Smooth muscle cell of the brain vasculature (primary cell): ENCODE measurements at regions not wholly inside any gene's neighbourhood (a gene's known extent, or its start where the extent isn't known, plus 50 kb on each side); places are given as distances from the start of the nearest gene placed in this dataset.
"Not testable (repeated sequence)": the region's sequence is repeated elsewhere in the genome, so short reads cannot be mapped to it uniquely, and the experiment has no call there.

Experiments used
- DNase-seq: peaks from one replicate; pipeline ENCODE4 v3.0.0-alpha.2; 2012; ENCODE audit warnings: low read depth, low spot score

DNA sequence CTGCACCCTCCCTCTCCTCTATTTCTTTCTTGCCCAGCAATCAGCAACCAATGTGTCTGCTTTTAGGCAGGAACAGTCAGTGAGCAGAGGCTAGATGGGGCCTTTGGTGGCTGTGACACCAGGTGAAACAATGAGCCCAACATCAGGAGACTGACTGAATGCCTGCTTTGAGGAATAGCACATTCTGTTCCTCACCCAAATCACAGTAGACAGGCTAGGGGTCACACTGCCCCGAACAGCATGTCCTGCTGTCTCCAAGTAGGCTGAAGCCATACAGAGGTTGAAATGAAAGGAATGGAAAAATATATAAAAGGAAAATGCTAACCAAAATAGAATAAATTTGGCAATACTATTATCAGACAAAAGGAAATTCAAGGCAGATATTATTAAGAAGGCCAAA lies 122.5 kb upstream of the GDNF start:
- no peak for DNase-seq

GRCh38 chr5:37957218-37957617 lies 117.4 kb upstream of the GDNF start:
- DNase-seq: no peak

DNA sequence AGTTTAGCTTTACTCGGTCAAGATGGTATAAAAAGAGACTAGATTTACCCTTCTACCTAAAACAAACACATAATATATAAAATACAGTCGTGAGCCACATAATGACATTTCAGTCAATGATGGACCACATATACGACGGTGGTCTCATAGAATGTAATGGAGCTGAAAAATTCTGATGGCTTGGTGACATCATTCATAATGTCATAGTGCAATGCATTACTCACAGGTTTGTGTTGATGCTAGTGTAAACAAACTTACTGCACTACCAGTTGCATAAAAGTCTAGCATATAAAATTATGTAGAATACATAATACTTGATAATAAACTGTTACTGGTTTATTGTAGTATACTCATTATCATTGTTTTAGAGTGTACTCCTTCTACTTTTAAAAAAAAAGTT lies 115.9 kb upstream of the GDNF start:
- DNase-seq: no peak

GRCh38 chr5:37954561-37954960 lies 114.7 kb upstream of the GDNF start:
- no peak for DNase-seq

GRCh38 chr5:37951946-37952721 lies 112.3 kb upstream of the GDNF start:
- DNase-seq: no peak

- DNase-seq: no peak
Observed at GRCh38 chr5:37950436-37950835, 110.6 kb upstream of the GDNF start.

- no peak for DNase-seq
Observed at GRCh38 chr5:37945446-37945845, 105.6 kb upstream of the GDNF start.

DNA sequence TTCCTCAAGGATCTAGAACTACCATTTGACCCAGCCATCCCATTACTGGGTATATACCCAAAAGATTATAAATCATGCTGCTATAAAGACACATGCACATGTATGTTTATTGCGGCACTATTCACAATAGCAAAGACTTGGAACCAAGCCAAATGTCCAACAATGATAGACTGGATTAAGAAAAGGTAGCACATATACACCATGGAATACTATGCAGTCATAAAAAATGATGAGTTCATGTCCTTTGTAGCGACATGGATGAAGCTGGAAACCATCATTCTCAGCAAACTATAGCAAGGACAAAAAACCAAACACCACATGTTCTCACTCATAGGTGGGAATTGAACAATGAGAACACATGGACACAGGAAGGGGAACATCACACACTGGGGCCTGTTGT lies 103.3 kb upstream of the GDNF start:
- DNase-seq: not testable (repeated sequence)

GRCh38 chr5:37940931-37941623 lies 101.2 kb upstream of the GDNF start:
- no peak for DNase-seq

DNA sequence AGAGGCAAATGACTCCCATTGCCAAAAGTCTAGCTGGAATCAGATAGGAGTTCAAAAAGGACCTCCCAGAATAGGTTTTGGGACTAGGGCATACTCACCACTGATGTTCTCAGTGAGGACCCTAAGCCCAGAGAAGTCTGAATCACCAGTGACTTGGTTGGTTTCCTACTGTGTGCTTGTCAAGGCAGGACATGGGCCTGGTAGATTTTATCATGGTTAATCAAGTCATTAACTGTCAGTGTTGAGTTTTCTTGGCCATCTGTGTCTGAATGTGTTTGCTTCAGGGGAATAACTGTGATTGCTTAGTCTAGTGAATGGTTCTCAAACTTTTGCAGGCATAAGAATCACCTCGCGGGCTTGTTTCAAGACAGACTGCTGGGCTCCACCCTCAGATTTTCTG lies 99.0 kb upstream of the GDNF start:
- no peak for DNase-seq

- DNase-seq: no peak
Observed at GRCh38 chr5:37938076-37938852, 98.4 kb upstream of the GDNF start.

DNA sequence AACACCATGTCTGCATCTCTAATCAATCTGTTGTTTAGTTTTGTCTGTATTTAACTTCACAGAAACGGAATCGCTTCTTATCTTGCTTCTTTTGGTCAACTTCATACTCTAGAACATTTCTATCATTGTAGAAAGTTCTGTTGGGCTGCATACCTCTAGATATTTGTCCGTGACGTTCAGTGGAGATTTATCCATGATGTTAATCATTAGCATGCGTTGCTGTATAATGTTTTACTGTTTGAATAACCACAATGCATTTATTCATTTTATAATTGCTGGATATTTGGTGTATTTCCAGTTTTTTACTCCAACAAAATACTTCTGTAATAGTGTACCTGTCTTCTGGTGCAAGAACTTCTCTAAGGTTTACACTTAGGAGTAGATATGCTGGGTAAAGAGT lies 96.2 kb upstream of the GDNF start:
- DNase-seq: no peak

- DNase-seq: no peak
Observed at GRCh38 chr5:37933576-37933975, 93.7 kb upstream of the GDNF start.

DNA sequence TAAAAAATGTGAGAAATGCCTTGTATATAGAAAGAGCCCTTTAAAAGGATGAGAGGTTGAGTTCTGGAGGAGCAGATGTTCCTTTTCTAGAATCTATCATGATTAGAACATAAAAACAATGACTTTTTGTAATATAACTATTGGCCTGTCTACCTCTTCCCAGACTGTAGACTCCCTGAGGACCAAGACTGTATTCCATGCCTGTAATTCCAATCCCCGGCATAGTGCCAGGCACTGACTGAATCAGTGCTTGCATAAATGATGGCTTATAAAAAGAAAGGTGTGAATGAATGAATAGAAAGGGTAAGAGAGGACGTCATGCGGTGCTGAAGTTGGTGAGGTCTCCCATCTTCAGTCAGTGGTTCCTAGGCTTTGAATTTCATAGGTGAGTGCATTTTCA lies 92.6 kb upstream of the GDNF start:
- no peak for DNase-seq

- no peak for DNase-seq
Observed at GRCh38 chr5:37931541-37931940, 91.7 kb upstream of the GDNF start.

DNA sequence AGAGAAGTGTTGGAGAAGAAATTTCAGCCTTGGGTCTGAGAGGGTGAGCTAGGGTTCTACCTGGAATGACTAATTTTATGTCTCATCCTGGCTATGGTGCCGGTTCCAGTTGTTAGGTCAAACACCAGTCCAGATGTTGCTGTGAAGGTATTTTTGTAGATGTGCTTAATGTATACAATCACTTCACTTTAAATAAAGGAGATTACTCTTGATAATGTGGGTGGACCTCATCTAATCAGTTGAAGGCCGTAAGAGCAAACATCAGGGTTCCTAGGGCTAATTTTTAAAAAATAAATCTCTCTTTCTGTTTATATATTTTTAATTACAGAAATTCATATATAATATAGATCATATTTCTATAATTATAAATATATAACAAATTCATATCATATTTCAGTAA lies 90.5 kb upstream of the GDNF start:
- DNase-seq: no peak

DNA sequence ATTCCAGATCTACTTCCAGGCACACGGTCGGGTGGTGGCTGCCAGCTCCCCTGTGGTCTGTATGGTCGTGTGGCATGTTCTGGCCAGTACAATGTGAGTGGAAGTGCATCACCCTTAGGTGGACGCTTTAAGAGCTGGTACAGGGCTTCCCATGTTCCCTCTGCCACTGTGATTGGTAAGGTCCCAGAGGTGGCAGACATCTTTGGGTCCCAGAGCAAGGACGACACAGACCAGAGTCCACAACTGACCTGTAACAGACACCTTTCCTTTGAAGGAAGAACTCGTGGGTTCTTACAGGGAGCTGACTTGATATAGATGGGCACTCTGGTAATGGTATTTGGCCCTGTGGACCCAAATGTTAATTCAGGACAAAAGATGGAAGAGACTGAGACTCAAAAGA lies 90.0 kb upstream of the GDNF start:
- DNase-seq: no peak

GRCh38 chr5:37927753-37928152 lies 87.9 kb upstream of the GDNF start:
- not testable (repeated sequence) for DNase-seq

DNA sequence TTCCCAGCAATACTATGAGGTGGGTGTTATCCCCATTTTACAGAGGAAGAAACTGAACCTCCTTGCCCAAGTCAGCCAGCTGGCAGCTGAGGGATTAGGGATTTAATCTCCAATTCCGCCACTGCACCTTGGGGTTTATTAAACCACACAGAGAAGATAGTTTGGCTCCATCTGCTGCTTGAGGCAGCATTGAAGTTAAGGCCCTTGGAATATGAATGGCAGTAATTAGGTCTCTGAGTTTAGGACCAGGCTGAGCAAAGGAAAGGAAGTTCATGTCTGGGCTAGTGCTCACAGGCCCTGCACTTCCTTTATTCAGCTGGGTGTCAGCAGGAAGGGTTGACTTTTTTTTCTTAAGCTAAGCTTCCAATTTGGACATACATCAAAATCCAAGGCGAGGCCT lies 86.9 kb upstream of the GDNF start:
- no peak for DNase-seq

- no peak for DNase-seq
Observed at GRCh38 chr5:37921452-37921851, 81.6 kb upstream of the GDNF start.

GRCh38 chr5:37918424-37918823 lies 78.6 kb upstream of the GDNF start:
- DNase-seq: no peak

GRCh38 chr5:37916525-37916924 lies 76.7 kb upstream of the GDNF start:
- DNase-seq: no peak
